Fibroblast of skin of back (primary cell): ENCODE measurements at regions not wholly inside any gene's neighbourhood (a gene's known extent, or its start where the extent isn't known, plus 50 kb on each side); places are given as distances from the start of the nearest gene placed in this dataset.
"Not testable (repeated sequence)": the region's sequence is repeated elsewhere in the genome, so short reads cannot be mapped to it uniquely, and the experiment has no call there.

ENCODE experiments used
- DNase-seq: peaks from one replicate; pipeline ENCODE4 v3.0.0-alpha.2; 2013

- DNase-seq: no peak
Observed at GRCh38 chr2:7725171-7725849, 808.1 kb downstream of the RNF144A start.

DNA sequence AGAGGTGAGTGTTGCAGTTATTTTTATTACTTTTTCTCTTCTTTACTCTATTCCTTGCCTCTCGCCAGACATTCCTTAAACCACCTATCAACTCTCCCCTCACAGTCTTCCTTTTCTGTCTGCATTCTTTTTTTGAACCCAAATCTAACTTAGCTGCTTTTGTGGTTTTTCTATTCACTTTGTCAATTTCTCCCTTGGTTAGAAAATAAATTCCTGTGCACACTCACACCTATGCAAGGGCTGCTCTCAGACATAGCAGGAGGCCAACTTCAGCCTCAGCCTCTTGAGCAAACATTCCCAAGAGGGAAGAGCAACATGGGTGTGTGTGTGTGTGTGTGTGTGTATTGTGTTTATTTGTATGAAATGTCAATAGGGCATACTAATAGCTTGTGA, 808.6 kb downstream of the RNF144A start:
- no peak for DNase-seq

DNA sequence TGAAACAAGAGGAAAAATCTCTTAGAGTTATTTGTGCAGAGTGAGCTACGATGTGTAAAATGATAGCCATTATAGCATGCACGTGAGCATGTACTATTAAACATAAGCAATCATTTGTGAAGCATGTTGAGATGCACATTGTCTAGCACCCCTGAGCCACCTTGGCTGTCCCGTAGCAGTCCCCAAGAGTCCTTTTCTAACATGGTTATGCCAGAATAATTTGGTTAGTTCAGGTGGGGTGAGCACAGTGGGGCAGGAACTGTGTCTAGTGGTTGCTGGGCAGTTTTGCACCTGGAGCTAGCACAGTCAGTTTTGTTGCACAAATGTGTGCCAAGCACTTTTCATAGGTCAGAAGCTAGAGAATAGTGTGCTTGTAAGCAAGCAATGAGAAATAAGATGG, 809.8 kb downstream of the RNF144A start:
- DNase-seq: no peak

- no peak for DNase-seq
Observed at GRCh38 chr2:7728388-7728787, 811.2 kb downstream of the RNF144A start.

DNA sequence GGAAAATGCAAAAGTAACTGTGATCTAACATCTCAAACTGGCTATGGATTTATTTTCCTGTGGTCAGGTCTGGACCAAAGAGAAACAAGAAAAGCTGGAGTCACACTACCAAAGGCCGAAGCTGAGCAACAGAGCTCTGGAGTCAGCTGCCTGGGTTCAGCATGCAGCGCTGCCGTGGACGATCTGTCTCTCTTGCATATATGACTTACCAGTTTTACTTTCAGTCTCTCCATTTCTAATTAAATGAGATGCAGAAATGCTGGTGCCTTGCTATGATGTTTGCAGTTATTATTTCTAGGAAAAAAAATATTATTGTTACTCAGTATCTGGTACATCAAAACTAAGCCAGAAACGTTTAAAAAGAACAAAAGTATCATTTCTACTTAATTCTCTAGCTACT, 813.2 kb downstream of the RNF144A start:
- no peak for DNase-seq

GRCh38 chr2:7730990-7731389, 813.8 kb downstream of the RNF144A start:
- DNase-seq: no peak

GRCh38 chr2:7732497-7732896, 815.3 kb downstream of the RNF144A start:
- DNase-seq: no peak

- DNase-seq: peak; percentile 71
Observed at GRCh38 chr2:7736646-7737305, 819.6 kb downstream of the RNF144A start.

- DNase-seq: peak; percentile 64
Observed at GRCh38 chr2:7738596-7738995, 821.4 kb downstream of the RNF144A start.

- DNase-seq: no peak
Observed at GRCh38 chr2:7740114-7740513, 822.9 kb downstream of the RNF144A start.

GRCh38 chr2:7742301-7742700, 825.1 kb downstream of the RNF144A start:
- DNase-seq: no peak

DNA sequence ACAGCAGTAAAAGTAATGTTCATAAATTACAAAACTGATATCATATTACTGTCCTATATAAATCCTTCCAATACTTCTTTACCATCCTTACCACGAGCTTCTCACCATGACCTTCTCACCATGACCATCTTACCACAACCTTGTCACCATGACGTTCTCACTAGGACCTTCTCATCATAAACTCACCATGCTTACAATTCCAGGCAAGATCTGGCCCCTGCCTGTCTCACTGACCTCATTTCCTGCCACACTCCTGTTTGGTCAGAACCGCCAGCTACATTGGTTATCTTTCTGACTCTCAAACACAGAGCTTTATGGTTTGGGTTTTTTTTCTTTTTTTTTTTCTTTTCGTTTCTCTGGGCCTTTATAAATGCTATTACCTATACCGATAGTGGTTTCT, 827.6 kb downstream of the RNF144A start:
- DNase-seq: no peak

- DNase-seq: no peak
Observed at GRCh38 chr2:7745369-7745768, 828.2 kb downstream of the RNF144A start.

DNA sequence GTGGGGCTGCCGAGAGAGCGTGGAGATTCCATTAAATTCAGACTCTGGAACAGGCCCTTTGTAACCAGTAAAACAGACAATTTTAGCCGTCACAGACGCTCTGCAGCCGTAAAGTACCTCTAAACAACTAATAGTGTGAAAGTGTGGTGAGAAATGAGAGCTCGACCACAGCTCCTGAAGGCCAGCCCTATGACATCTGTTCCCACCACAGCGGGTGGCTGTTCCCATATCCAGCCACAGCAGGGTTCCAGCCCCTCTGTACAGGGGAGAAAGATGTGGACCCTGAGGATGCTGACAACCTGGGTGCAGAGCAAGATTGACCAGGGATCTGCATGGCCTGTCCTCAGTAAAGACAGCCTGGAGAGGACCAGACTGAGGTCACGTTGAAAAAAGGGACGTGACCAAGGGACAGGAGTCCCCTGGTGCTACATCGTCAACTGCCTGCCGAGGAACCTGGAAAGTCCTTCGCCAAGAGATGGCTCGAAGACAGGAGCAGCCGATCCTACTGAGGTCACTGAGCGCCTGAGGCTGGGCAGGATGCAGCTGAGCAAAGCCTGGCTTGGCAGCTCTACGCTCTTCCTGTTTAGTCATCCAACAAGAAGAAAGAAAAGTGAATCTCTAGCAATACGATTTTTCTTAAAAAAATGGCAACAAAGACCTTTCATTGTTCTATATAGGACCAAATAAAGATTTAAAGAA, 831.7 kb downstream of the RNF144A start:
- DNase-seq: peak; percentile 22

GRCh38 chr2:7749895-7750559, 832.8 kb downstream of the RNF144A start:
- no peak for DNase-seq

DNA sequence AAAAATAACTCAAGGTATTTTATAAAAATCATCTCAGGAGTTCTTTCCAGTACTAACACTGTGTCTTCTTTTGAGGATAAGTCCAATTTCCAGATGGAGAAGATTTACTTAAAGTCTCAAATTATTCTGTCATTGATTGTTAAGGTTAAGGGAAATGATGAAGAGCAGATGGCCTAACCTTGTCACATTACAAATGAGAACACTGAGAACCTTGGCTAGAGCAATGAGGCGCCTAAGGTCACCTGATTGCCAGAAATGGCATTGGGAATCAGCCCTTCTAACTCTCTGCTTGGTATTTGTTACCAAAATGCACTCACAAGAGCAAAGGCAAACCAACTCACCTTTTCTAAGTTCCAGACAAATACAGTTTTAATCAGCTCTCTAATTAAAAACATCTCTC, 835.1 kb downstream of the RNF144A start:
- no peak for DNase-seq

DNA sequence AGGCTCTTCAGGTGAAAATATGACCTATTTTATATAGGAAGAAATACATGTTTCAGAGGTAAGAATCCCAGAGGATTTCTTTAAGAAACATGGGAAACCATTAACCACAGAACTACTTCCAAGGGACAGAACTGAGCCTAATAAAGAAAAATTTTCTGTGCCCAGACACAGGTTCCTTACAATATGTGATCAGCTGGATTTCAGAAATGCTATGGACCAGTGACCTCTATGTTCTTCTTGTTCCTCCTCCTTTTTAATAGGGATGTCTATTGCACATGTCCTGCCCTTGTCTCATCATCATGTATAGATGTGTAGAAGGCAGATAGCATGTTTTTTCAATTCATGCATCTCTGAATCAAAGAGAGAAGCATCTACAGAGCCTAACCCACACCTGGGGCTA, 836.6 kb downstream of the RNF144A start:
- DNase-seq: no peak

- DNase-seq: no peak
Observed at GRCh38 chr2:7755879-7756278, 838.7 kb downstream of the RNF144A start.

DNA sequence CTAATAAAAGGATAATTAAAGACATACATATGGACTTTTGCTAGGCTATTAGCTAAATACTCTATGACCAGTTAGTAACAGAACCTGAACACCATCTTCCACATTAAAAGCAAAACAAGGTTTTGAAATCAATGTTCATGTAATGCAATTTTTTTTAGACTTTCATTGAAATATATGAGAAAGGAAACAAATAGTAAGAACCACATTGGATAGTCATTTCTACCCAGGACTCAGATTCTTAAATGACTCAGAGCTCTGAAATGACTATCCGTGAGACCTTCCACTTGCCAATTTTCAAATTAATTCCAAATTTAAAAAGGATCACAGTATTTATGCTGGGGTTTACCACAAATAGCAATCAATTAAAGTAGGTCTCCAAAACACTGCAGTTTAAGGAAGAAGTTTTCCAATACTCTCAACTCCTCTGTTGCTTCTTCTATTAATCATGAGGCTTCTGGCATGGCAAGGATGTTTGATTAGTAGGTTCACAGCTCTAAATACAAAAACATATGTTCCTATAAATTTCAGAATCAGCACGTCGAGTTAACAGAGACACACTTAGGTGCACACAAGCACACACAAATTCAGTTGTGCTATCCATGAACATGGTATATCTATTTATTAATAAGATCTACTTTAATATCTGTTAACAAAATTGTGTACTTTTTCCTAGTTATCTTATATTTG, 841.0 kb downstream of the RNF144A start:
- peak; percentile 31 for DNase-seq

- DNase-seq: no peak
Observed at GRCh38 chr2:7759898-7760297, 842.7 kb downstream of the RNF144A start.

DNA sequence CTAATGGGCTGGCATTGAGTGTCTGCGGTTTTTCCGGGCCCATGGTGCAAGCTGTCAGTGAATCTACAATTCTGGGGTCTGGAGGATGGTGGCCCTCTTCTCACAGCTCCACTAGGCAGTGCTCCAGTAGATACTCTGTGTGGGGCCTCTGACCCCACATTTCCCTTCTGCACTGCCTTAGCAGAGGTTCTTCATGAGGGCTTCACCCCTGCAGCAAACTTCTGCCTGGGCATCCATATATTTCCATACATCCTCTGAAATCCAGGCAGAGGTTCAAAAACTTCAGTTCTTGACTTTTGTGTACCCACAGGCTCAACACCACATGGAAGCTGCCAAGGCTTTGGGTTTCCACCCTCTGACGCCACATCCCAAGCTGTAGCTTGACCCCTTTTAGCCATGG, 846.2 kb downstream of the RNF144A start:
- DNase-seq: not testable (repeated sequence)

DNA sequence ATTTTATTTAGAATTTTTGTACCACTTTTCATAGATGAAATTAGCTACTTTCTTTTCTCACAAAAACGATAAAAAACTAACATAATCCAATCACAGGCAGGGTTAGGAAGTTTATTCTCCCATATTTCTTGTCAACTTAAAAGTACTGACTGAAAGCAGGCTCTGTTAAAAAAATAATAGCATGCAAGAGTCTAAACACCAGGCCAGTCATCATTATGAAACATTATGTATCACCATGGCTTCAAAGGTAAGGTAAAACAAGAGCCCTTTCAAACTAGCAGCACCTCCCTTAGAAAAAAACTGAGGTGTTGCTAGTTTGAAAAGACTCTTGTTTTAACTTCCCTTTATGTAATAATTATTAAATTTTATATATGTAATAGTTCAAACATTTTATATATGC, 848.0 kb downstream of the RNF144A start:
- no peak for DNase-seq
